Neuronal stem cell (in vitro differentiated cells): ENCODE measurements at regions not wholly inside any gene's neighbourhood (a gene's known extent, or its start where the extent isn't known, plus 50 kb on each side); places are given as distances from the start of the nearest gene placed in this dataset.

ENCODE experiments used
- DNase-seq: peaks from one replicate; pipeline ENCODE4 v3.0.0-alpha.2; 2013; ENCODE audit warnings: low spot score
- H2AFZ ChIP-seq: one replicate; pipeline ENCODE4 v1.6.1; 2013; ENCODE audit warnings: mild to moderate bottlenecking, low read length, inconsistent platforms
- H2AK5ac ChIP-seq: 2 replicates; pipeline ENCODE4 v1.6.1; 2013; ENCODE audit warnings: low read depth, mild to moderate bottlenecking, inconsistent platforms, low read length, moderate library complexity, mixed read lengths
- H2BK120ac ChIP-seq: 2 replicates; pipeline ENCODE4 v1.6.1; 2013; ENCODE audit warnings: low read depth, mild to moderate bottlenecking, inconsistent platforms, low read length, moderate library complexity, mixed read lengths
- H2BK12ac ChIP-seq: one replicate; pipeline ENCODE4 v1.6.1; 2013; ENCODE audit warnings: low read length, inconsistent platforms
- H2BK15ac ChIP-seq: 2 replicates; pipeline ENCODE4 v1.6.1; 2013; ENCODE audit warnings: mild to moderate bottlenecking, low read length, inconsistent platforms, mixed read lengths
- H2BK5ac ChIP-seq: one replicate; pipeline ENCODE4 v1.6.1; 2013; ENCODE audit warnings: inconsistent platforms, mild to moderate bottlenecking, low read length, moderate library complexity
- H3K14ac ChIP-seq: one replicate; pipeline ENCODE4 v1.6.1; 2013; ENCODE audit warnings: low read length, inconsistent platforms
- H3K18ac ChIP-seq: 2 replicates; pipeline ENCODE4 v1.6.1; 2013; ENCODE audit warnings: low read length, inconsistent platforms
- H3K23ac ChIP-seq: 2 replicates; pipeline ENCODE4 v1.6.1; 2013; ENCODE audit warnings: low read depth, mild to moderate bottlenecking, mixed read lengths, low read length, inconsistent platforms; ENCODE audit not compliant: poor library complexity
- H3K27ac ChIP-seq: replicated peaks from 3 replicates; pipeline ENCODE4 v1.5.1; 2013; ENCODE audit warnings: low read length, inconsistent platforms
- H3K27me3 ChIP-seq, 3 experiments: 2 replicates each; pipeline ENCODE4 v1.6.1; 2013; ENCODE audit warnings: low read length in 3 of 3, mild to moderate bottlenecking in 2 of 3, inconsistent platforms in 1 of 3, low read depth in 1 of 3, mixed read lengths in 1 of 3, moderate library complexity in 1 of 3; ENCODE audit not compliant: control insufficient read depth in 3 of 3, insufficient read depth in 3 of 3
- H3K36me3 ChIP-seq, 2 donors: replicated peaks in 1 of 2; 2 replicates each; pipeline ENCODE4 v1.6.1; 2013; ENCODE audit warnings: low read length in 2 of 2; ENCODE audit not compliant: control insufficient read depth in 2 of 2, insufficient read depth in 2 of 2
- H3K4ac ChIP-seq: 2 replicates; pipeline ENCODE4 v1.6.1; 2013; ENCODE audit warnings: inconsistent platforms, mild to moderate bottlenecking, low read length, moderate library complexity
- H3K4me1 ChIP-seq, 2 donors: 1 replicate in 1 of 2; 2 replicates in 1 of 2; pipeline ENCODE4 v1.6.1; 2013; ENCODE audit warnings: low read length in 2 of 2, low read depth in 1 of 2; ENCODE audit not compliant: control insufficient read depth in 2 of 2, insufficient read depth in 1 of 2
- H3K4me2 ChIP-seq: one replicate; pipeline ENCODE4 v1.6.1; 2013; ENCODE audit warnings: mild to moderate bottlenecking, low read length, inconsistent platforms; ENCODE audit not compliant: insufficient read depth, poor library complexity, severe bottlenecking
- H3K4me3 ChIP-seq, 2 donors: 2 replicates each; pipeline ENCODE4 v1.5.1; 2013; ENCODE audit warnings: low read length in 2 of 2, mild to moderate bottlenecking in 2 of 2, inconsistent platforms in 1 of 2, moderate library complexity in 1 of 2
- H3K79me1 ChIP-seq: one replicate; pipeline ENCODE4 v1.6.1; 2013; ENCODE audit warnings: low read depth, mild to moderate bottlenecking, inconsistent platforms, low read length, moderate library complexity
- H3K9ac ChIP-seq: one replicate; pipeline ENCODE4 v1.6.1; 2013; ENCODE audit warnings: mild to moderate bottlenecking, low read depth, low read length, inconsistent platforms; ENCODE audit not compliant: poor library complexity
- H3K9me3 ChIP-seq, 2 donors: replicated peaks in 1 of 2; 2 replicates each; pipeline versions ENCODE3 to v1.6.1; 2013; ENCODE audit warnings: low read length in 2 of 2, mild to moderate bottlenecking in 2 of 2, inconsistent platforms in 1 of 2, low read depth in 1 of 2, mixed read lengths in 1 of 2, moderate library complexity in 1 of 2; ENCODE audit not compliant: control insufficient read depth in 2 of 2, insufficient read depth in 1 of 2
- H4K8ac ChIP-seq: one replicate; pipeline ENCODE4 v1.6.1; 2013; ENCODE audit warnings: low read depth, mild to moderate bottlenecking, inconsistent platforms, low read length, moderate library complexity
- H4K91ac ChIP-seq: one replicate; pipeline ENCODE4 v1.6.1; 2013; ENCODE audit warnings: low read length, low read depth, mild to moderate bottlenecking, inconsistent platforms; ENCODE audit not compliant: poor library complexity
- WGBS, 2 donors: extraction: QIAGEN DNeasy Blood & Tissue Kit; methylation state at CpG; one replicate each; pipeline ENCODE4 v1.1.7; 2013; ENCODE audit warnings: missing lambda C conversion rate in 2 of 2, mixed read lengths in 1 of 2; ENCODE audit not compliant: insufficient read length in 2 of 2, insufficient replicate concordance in 1 of 2; ENCODE audit errors: extremely low coverage in 2 of 2; 5-methylcytosine and 5-hydroxymethylcytosine counted together

DNA sequence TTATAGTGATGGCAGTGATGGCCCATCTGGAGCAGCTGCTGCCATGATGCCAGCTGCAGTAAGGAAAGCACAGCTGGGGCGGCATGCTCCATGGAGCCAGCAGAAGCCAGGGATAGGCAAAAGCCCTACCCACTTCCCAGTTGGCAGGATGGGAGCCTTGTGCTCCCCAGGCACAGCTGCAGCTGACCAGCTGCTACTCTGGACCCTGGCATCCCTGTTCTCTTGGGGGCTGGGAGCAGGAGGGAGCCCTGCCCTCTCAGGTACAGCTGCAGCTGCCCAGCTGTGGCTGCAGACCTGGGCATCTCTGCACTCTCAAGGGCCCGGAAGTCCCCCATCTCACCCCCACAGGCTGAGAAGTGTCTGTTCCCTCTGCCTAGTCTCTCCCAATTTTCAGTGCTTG, 531.9 kb downstream of the PCDH18 start:
- H3K79me1 ChIP-seq, result no peaks in the 10 kb centered on the region

DNA sequence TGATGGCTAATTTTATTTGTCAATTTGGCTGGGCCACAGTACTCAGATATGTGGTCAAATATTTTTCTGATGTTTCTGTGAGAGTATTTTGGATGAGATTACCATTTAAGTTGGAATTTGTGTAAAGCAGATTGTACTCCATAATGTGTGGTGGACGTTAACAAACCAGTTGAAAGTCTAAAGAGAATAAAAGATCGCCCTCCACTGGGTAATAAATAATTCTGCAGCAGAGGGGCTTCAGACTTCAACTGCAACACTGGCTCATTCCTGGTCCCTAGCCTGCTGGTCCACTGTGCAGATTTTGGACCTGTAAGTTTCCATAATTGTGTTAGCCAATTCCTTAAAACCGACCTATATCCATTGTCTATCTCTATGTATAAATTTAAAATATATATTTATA, 540.3 kb downstream of the PCDH18 start:
- Histone ChIP-seq H2BK120ac (no peak overlapping the region), H4K91ac (no peak overlapping the region), H3K36me3 (no peaks in the 10 kb centered on the region), H3K18ac (no peak overlapping the region), H2BK15ac (no peak overlapping the region), H3K23ac (no peak overlapping the region), H3K27ac (no peak overlapping the region), H3K14ac (no peak overlapping the region), H3K9ac (no peak overlapping the region), H3K4me2 (no peak overlapping the region), H3K4me3 (no peak overlapping the region), H3K9me3 (no peaks in the 10 kb centered on the region), H3K27me3 (no peaks in the 10 kb centered on the region), H4K8ac (no peak overlapping the region), H2AK5ac (no peak overlapping the region), H3K79me1 (no peaks in the 10 kb centered on the region), H3K4ac (no peak overlapping the region), H2BK5ac (no peak overlapping the region), H2AFZ (no peak overlapping the region), H3K4me1 (no peaks in the 10 kb centered on the region), H2BK12ac (no peak overlapping the region)
- WGBS, 2 donors, result no CpG with 5 or more reads among the region's 3 CpGs
- DNase-seq, result no peak

More for the DNA sequence above, 531.9 kb downstream of the PCDH18 start:
- H2AFZ ChIP-seq, result no peak overlapping the region
- no peaks in the 10 kb centered on the region for H3K4me1 ChIP-seq
- no peaks in the 10 kb centered on the region for H3K27me3 ChIP-seq
- no peak for DNase-seq
- no peak overlapping the region for H3K23ac ChIP-seq
- H4K91ac ChIP-seq, result no peak overlapping the region
- peaks cover 7 to 9% of the 10 kb centered on the region in 2 donors for H3K9me3 ChIP-seq
- no peak overlapping the region for H3K4me2 ChIP-seq
- H3K4me3 ChIP-seq, result no peak overlapping the region
- no peak overlapping the region for H2BK5ac ChIP-seq
- H3K36me3 ChIP-seq, result no peaks in the 10 kb centered on the region
- H2BK12ac ChIP-seq, result no peak overlapping the region
- no peak overlapping the region for H2BK120ac ChIP-seq
- no peak overlapping the region for H3K18ac ChIP-seq
- H3K14ac ChIP-seq, result peak overlapping the region; percentile 56
- no peak overlapping the region for H3K4ac ChIP-seq
- no peak overlapping the region for H3K27ac ChIP-seq
- H2BK15ac ChIP-seq, result no peak overlapping the region
- H3K9ac ChIP-seq, result no peak overlapping the region
- WGBS, 2 donors, result no CpG with 5 or more reads among the region's 2 CpGs
- no peak overlapping the region for H2AK5ac ChIP-seq
- H4K8ac ChIP-seq, result no peak overlapping the region

DNA sequence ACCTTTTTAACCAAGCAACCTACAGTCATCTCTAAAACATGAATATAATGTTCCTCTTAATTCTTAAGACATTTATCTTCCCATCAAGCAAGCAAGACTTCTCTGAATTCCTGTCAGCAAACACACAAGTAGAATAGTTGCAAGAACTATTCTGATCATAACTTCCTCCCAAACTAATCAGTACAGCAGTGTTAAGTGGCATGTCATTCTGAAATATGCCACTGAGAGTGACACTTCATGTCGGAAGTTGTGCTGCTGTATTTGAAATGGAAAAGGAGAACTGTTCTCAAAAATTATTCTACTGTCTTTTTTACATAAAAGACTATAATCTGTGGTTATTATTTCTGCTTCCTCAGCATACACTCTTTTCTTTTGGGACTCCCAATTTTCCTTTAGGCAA, 546.6 kb downstream of the PCDH18 start:
- Histone ChIP-seq H3K27ac (no peak overlapping the region), H3K4me2 (no peak overlapping the region), H3K9me3 (no peaks in the 10 kb centered on the region), H2BK5ac (no peak overlapping the region), H4K8ac (no peak overlapping the region), H3K18ac (no peak overlapping the region), H3K14ac (no peak overlapping the region), H2BK12ac (no peak overlapping the region), H3K4ac (no peak overlapping the region), H3K79me1 (no peaks in the 10 kb centered on the region), H2AK5ac (no peak overlapping the region), H2AFZ (no peak overlapping the region), H3K9ac (no peak overlapping the region), H2BK15ac (no peak overlapping the region), H4K91ac (no peak overlapping the region), H2BK120ac (no peak overlapping the region), H3K36me3 (no peaks in the 10 kb centered on the region), H3K4me1 (no peaks in the 10 kb centered on the region), H3K27me3 (no peaks in the 10 kb centered on the region), H3K4me3 (no peak overlapping the region), H3K23ac (no peak overlapping the region)
- no CpG with 5 or more reads among the region's 1 CpG for WGBS, 2 donors
- no peak for DNase-seq

DNA sequence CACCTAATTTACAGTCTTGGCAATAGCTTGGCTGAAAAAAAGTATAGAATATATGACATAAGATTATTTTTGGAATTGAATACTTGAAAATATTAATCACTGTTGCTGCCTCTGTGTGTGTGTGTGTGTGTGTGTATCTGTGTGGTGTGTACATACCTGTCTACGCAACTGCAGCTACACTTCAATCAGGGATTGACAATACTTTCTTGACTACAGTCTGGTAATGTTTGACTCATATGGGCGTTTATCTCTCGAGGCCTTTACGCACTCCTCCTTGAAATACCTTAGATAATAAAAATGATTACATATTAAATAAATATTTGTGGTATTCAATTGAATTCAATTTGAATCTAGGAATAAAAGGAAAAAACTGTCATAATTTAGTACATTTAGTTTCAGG, 565.2 kb downstream of the PCDH18 start:
- Histone ChIP-seq H2AFZ (no peak overlapping the region), H4K8ac (no peak overlapping the region), H2BK5ac (no peak overlapping the region), H4K91ac (no peak overlapping the region), H3K18ac (no peak overlapping the region), H2BK120ac (no peak overlapping the region), H3K27ac (no peak overlapping the region), H3K23ac (no peak overlapping the region), H3K27me3 (no peaks in the 10 kb centered on the region), H2AK5ac (no peak overlapping the region), H3K9me3 (no peaks in the 10 kb centered on the region), H3K14ac (no peak overlapping the region), H3K4me3 (no peak overlapping the region), H3K4me1 (no peaks in the 10 kb centered on the region), H3K36me3 (no peaks in the 10 kb centered on the region), H3K4me2 (no peak overlapping the region), H3K79me1 (no peaks in the 10 kb centered on the region), H2BK12ac (no peak overlapping the region), H3K9ac (no peak overlapping the region), H2BK15ac (no peak overlapping the region), H3K4ac (no peak overlapping the region)
- no CpG with 5 or more reads among the region's 4 CpGs for WGBS, 2 donors
- DNase-seq, result no peak
